KG1 (cell line): ENCODE measurements at regions not wholly inside any gene's neighbourhood (a gene's known extent, or its start where the extent isn't known, plus 50 kb on each side); places are given as distances from the start of the nearest gene placed in this dataset.

Experiments used
- DNase-seq: peaks from one replicate; lab custom pipeline; 2025; lab: John Stamatoyannopoulos, UW

DNA sequence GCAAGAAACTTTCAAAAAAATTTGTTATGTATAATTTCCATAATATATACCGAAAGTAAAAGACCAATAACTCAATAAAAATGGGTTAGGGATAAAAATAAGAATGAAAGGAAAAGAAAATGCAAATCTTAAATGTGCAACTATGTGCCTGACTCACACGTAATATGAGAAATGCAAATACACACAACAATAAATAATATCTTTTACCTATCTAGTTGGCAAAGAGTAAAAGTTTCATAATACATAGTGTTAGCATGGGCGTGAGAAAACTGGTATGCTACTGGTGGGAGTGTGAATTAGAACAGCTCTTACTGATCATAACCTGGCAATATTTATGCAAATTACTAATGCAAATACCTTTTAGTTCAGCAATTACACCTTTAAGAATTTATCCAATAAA is 438.5 kb upstream of the CITED2 start:
- DNase-seq: no peak

DNA sequence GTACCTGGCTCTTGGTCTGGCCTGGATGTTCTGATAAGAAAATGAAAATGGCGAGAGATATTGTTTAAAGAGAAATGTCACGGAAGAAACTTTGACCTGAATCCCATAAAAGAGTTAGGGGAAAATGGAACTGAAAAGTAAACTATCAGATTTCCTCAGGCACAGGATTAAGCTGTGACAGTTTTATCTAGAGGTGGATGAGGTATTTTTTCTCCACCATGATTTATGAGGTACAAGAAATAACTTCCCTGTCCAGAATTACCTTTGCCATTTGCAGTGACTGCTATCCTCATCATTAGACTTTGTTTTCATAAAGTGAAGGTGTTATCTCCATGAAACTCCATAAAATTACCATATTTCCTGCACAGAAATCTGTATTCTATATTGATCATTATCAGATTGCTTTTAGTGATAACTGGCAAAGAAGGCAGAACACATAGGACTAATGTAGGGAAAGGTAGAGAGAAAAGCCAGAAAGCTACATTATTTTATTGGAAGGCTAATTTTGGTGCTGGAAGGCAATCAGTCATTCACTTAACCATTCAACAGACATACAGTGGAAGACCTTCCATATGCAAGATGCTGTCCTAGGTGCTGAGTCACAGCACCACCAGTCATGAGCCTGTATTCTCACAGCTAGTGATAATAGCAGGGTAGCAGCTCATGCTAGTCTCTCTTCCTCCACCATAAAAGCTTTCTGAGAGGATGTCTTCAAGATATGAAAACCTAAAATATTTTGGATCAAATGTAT is 427.3 kb upstream of the CITED2 start:
- DNase-seq: no peak

DNA sequence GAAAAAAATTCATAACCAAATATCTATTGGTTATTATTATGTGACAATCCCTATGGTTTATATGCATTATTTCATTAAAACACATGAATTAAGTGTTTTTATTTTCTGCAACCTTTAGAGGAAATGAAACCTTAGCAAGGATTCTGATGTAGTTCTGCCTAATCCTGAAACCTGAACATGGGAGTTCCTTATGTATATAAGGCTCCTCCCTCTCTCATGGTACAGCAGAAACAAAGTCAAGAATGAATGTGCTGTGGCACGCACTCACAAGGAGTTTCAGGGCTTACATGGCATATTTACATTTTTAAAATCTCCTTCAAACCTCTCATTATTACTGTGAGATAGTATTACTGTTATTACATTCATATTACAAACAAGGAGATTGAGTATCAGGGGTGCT is 426.4 kb upstream of the CITED2 start:
- no peak for DNase-seq

DNA sequence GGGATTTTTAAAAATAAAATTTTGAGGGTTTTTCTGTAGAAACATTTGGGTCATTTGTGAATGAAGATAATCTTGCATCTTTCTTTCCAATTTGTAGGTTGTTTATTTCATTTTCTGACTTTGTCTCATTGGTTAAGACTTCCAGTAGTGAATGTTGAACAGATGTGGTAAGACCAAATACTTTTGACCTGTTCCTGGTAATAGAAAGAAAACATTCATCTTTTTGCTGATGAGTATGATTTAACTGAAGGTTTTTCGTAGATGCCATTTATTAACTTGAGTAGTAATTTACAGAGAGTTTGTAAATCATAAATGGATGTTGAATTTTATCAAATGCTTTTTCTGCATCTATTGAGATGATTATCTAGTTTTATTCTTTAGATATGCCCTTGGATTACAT is 416.1 kb upstream of the CITED2 start:
- no peak for DNase-seq

DNA sequence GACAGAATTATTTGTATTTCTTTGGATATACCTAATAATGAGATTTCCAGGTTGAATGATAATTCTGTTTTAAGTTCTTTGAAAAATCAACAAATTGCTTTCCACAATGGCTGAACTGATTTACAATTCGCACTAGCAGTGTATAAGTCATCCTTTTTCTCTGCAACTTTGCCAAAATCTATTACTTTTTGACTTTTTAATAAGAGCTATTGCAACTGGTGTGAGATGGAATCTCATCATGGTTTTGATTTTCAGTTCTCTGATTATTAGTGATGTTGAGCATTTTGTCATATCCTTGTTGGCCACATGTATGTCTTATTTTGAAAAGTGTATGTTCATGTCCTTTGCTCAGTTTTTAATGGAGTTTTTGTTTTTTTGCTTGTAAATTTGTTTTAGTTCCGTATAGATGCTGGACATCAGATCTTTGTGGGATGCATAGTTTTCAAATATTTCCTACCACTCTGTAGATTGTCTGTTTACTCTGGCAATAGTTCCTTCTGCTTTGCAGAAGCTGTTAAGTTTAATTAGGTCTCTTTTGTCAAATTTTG is 409.8 kb upstream of the CITED2 start:
- no peak for DNase-seq

DNA sequence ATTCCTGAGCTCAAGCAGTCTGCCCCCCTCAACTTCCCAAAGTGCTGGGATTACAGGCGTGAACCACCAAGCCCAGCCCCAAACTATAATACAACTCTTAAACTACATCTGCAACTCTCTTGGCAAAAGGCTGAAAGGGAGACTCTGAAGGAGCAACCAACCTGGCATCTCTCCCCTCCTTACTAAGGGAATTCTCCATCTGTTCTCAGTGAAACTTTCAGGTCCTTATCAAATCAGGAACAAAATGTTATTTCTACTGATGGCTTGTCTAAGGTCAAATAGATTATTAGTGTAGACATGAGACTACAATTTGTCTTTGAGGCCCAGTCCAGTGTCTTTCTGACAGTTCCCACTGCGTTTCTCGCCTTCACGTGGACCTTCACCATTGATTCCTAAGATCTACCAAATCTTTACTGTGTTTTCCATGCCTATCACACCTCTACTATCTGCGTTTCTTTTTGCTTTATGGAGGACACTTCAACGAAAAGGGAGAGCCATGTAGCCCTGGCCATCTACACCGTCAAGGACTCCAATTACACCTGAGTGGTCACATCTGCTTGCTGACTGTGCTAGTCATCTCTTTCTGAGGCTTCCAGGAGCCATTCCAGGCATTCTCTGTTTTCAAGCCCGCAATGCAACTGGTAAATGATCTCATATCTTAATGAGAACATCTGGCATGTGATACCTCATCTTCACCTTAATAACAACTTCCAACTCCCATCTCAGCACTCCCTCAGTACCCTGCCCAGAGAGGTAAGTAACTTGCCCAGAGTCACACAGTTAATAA is 405.7 kb upstream of the CITED2 start:
- DNase-seq: no peak

DNA sequence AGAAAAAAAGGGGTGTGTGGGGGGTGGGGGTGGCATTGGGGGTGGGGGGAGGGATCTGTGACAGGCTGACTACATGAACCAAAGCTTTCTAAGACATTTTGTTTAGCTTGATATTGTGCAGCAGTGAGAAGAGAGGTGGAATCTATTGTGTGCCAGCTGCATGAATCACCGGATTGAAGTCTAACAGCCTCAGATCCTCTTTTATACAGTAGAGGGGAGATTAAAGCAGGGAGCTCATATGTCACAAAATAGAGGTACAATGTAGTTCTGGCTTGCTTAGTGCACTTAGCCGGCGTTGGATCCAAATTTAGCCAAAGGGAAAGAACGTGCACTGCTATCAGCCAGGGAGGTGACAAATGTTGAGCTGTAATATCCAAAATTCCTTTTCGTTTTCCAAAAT is 404.2 kb upstream of the CITED2 start:
- DNase-seq: no peak

DNA sequence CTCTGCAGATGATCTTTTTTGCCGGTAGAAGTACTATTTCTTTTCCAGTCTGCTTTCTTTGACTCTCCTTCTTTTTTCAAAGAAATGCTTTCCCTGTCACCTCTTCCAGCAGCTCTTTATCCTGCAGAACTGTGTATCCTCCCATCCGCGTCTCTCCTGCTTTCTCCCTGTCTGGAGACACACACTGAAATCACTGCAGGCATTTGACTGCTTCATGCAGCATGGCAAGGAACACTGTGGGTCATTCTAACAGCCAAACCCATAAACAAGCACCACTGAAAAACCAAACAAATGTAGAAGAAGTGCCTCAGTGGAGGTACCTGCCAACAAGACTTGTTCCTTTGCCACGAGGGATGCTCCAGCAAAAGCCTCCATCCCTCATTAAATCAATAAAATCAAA is 403.7 kb upstream of the CITED2 start:
- no peak for DNase-seq

DNA sequence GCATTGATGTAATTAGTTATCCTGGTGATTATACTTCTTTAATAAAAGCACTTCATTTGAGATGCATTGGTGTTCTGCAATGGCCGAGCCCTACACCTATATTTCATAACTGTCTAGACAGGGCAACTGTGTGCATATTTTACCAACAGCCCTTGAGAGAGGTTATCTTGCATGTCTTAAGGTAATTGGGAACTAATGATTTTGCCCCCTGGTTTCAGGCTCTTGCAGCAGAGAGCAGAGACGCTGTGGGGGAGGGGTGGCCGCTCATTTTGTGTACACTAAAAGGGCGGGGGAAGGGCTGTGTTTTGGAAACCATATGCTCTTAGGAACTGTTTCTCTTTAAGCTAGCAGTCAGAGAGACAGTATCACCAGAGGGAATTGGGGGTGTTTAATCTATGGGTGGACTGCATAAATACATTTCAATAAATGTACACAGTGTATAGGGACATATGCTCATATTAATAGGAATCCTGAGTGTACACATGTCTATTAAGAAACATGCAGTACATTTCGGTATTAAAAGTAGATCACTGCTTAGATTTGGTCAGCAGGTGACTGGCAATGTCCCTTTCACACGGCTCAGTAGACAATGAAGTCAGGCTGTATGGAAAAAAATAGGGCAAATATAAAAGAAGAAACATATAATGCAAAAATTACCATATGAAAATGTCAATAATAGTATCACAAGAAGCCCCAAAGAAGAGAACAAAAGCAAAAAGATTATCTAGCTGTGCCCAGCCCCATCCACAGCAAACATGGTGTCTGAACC is 402.9 kb upstream of the CITED2 start:
- no peak for DNase-seq

DNA sequence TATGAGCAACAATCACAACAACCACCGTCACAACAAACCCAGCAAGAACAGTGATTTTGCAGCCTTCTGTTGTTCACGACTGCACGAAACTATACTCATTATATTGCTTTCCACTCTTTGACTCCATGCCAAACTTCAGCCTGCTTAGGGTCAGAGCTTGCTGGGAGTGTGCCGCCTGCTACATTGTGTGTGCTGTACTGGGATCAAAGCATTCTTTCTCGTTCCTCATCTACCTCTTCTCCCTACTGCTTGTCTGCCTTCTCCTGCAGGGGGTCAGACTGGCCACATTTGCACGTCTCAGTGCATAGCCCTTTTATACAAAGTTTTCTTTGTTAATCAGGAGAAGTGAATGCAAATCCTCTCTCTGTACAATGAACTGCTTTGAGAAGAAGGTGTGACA is 401.6 kb upstream of the CITED2 start:
- DNase-seq: no peak

DNA sequence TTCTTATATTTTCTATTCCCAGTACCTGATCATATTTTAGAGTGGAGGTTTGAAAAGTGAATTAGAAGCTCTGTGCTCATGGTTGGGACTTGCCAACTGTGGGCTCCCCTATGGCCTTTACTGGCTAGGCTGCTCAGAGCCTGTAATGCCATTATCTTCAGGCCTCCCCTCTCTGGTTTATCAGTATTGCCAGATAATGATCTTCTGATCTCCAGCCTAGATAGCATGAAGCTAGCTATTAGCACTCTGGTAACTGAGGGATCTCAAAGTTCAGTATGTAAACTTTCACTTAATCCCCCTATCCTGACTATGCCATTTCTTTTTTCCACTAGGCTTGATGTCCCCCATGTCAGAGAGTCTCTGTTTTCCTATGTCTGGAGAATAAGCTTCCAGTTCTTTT is 393.7 kb upstream of the CITED2 start:
- DNase-seq: no peak

DNA sequence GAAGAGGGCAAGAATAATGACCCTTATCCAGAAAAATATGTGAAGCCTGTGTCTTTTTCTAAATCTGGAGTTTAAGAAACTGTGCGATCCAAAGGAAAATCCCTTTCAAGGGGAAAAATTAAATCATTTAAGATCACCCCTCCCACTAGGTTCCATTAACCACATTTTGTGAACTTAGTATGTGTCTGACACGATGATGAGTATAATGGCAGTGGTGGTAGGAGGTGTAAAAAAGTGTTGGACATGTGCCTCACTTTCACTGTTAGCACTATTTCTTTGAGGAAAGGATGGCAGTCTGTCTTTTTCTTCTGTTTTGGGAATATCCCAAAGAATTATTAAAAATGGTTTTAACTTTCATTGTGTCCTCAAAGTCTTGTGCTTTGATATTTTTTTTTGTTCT is 392.3 kb upstream of the CITED2 start:
- DNase-seq: no peak

DNA sequence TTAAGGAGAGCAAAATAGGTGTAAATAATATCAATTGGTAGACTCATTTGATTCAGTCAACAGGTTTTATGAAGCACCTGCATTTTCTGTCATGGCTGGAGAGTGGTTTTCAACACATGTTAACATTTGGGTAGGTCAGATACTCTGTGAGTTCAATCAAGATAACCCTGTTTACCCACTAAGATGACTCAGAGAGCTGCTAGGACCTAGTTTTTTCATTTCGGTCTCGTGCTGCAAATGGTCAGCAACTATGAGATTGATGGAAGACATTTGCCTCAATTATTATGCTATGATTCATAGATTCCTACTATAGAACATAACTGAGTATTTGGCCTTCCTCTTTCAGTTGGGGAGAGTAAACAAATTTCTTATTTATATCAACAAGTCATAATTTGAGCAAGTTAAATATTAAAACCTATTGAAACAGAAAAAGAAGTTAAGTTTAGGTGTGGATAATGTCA is 391.4 kb upstream of the CITED2 start:
- no peak for DNase-seq

DNA sequence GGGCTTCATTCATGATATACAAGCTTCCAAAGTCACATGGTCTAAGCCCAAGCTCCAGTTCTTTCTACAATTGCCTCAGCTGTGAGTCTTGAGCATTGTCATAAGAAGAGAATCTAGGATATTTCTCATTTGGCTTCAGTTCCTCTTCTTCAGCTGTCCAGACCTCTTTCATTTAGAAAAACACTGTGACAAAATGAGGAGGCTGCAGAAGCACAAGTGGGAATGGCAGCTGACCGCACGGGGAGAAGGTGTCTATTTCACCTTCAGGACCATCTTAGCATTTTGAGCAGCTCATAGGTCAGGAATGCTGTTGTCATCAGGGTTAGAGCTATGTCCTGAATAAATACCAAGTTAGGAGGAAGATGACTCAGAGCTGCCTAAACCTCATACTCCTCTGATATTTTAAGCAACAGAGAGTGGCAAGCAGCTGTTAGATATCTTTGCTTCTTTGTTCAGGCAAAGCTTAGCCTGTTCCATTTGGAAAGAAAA is 390.1 kb upstream of the CITED2 start:
- no peak for DNase-seq

DNA sequence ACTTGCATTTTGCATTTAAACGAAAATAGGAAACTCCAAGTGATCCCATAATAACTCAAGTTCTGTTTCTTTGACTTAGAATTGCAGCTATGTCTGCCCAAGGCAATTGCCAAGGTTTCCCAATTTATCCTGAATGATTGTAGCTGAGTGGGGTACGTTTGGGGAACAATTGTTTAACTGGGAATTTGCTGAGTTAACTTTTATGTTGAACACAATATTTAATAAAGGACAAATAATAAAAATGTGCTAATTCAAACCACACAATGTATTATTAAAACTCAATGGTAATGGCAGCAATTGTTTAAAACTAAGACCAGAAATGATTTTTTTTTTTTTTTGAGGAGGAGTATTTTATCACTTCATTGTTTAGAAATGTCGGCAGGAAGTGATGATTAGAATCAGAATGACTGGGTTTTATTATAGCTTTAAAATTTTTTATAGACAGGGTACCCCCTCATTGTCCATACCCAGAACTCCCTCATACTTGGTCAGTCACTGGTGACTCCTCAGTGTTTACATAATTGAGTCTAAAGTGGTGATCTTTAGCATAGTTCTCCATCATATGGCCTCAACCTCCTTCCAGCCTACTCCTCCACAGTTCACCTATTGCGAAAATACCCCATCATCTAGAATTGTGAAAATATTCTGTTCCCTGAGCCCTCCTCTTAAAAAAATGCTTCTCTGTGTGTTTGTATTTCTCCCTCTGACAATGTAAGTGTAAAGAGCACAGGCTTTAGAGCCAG is 389.2 kb upstream of the CITED2 start:
- DNase-seq: no peak

DNA sequence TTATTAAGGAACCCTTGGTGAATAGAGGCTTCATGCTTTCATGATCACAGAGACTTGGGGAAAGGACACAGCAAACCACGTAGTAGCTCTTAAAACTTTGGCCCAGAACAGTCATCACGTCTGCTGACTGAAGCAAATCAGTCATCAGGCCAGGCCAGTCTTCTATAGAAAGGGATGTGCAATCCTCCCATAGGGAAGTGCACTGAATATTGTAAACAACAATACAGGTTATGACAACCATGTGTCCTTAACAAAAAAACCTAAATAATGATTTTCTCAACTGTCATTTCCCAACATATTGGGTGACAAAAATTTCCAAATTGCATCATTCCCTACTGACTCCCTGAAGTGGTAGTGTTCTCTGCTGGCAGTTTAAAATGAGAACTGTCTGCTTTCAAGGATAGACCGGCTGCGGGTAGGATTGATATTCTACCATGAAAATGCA is 388.2 kb upstream of the CITED2 start:
- no peak for DNase-seq

DNA sequence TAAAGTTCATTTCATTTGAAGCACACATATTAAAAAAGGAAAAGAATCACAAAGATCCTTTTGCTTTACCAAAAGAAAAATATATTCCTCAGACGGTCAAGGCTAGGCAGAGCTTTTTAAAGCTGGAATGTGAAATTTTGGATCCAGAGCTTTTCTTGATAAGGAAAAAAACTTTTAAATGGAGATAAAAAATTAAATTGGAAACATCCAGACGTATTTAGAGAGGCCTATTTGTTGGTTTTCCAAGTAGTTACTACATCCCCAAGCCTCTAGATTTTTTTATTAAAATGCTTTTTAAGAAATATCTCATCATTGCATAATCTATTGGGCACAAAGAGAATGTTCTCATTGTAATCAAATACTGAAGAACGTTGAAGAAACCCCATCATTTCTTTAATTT is 385.7 kb upstream of the CITED2 start:
- no peak for DNase-seq

DNA sequence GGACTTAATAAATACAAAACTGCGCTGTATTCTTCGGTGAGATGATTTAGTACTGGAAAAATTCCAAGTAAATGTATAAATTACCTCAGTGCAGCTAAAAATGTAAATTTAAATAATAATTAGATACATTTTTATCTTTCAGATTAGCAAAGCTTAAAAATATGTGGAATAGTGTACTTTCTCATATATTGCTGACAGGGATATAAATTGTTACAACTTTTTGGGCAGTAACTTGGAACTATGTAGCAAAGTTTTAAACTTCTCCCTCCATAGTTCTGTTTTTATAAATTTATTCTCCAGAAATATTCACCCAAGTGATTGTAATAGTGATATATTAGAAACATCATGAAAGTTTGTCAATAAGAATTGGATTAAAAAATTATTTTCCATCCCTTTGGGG is 384.6 kb upstream of the CITED2 start:
- no peak for DNase-seq

DNA sequence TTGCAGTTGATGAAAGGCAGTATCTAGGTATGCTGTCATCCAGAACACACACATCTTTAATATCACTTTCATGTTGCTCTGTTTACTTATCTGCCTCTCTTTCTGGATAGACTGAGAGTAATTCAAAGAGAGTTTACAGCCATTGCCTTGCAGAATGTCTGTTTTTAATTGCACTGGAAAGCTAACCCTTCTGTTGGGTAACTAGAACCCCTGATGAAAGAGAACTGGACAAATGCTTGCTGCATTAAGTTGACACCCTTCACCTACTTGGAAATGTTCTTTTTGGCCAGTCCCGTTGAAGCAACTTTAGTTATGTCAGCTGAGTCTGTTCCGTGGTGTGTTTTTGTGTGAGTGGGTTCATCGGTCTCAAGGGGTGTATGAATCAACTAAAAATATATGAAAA is 383.8 kb upstream of the CITED2 start:
- DNase-seq: no peak

DNA sequence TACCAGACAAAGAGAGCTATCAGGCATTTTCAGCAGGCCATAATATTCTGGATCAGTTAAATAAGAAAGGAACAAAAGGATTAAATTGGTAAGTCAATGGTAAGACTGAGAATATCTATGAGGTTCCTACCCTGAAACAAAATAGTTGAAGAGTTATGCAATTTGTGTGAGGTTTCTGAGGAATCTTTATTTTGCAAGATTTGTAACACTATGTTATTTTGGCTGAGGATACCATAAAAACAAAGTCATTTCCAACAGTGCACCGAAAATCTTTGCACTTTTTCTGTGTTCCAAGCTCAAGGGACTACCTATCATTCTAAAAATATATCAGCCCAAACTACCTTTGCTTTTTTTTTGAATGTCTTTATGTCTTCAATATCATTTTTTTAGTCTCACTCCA is 383.3 kb upstream of the CITED2 start:
- DNase-seq: no peak

DNA sequence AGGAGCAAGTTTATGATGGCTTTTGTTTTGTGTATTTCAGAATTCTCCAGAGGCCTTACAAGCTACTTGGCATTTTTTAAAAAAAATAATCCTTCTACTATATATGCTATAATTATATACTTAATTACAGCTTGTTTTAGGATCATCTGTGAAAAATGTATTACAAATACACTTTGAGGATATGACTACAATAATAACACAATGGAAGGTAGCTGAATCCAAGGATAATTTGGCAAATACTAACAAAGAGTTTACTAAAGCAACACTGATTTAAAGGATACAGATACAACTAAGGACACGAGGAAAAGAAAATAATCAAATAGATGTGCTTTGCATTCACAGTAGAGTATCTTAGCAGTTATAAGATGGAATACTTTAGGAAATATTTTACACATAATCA is 381.9 kb upstream of the CITED2 start:
- no peak for DNase-seq
